HG02884 (cell line): ENCODE measurements at regions not wholly inside any gene's neighbourhood (a gene's known extent, or its start where the extent isn't known, plus 50 kb on each side); places are given as distances from the start of the nearest gene placed in this dataset.

ENCODE experiments used
- ATAC-seq: cut with Tn5 transposase; IDR thresholded peaks from one replicate; pipeline ENCODE4 v1.9.1; 2021; ENCODE audit warnings: mild to moderate bottlenecking, moderate library complexity; ENCODE audit not compliant: unreplicated experiment

GRCh38 chr10:36187380-36188079 is 545.4 kb upstream of the FZD8 start:
- ATAC-seq, result no peak

GRCh38 chr10:36185097-36185496 is 543.0 kb upstream of the FZD8 start:
- no peak for ATAC-seq

- ATAC-seq, result no peak
Observed at GRCh38 chr10:36183726-36184125, 541.6 kb upstream of the FZD8 start.

GRCh38 chr10:36183056-36183455 is 541.0 kb upstream of the FZD8 start:
- ATAC-seq, result no peak

- no peak for ATAC-seq
Observed at GRCh38 chr10:36182606-36183005, 540.5 kb upstream of the FZD8 start.

- no peak for ATAC-seq
Observed at GRCh38 chr10:36182179-36182566, 540.1 kb upstream of the FZD8 start.

- ATAC-seq, result no peak
Observed at GRCh38 chr10:36181426-36182178, 539.5 kb upstream of the FZD8 start.

GRCh38 chr10:36178616-36179015 is 536.5 kb upstream of the FZD8 start:
- no peak for ATAC-seq

GRCh38 chr10:36177071-36177470 is 535.0 kb upstream of the FZD8 start:
- no peak for ATAC-seq

GRCh38 chr10:36175954-36176353 is 533.9 kb upstream of the FZD8 start:
- no peak for ATAC-seq

- no peak for ATAC-seq
Observed at GRCh38 chr10:36173364-36173763, 531.3 kb upstream of the FZD8 start.

- ATAC-seq, result no peak
Observed at GRCh38 chr10:36171953-36172940, 530.2 kb upstream of the FZD8 start.

- no peak for ATAC-seq
Observed at GRCh38 chr10:36171556-36171952, 529.5 kb upstream of the FZD8 start.

GRCh38 chr10:36170943-36171501 is 528.9 kb upstream of the FZD8 start:
- no peak for ATAC-seq

GRCh38 chr10:36170142-36170719 is 528.1 kb upstream of the FZD8 start:
- no peak for ATAC-seq

- no peak for ATAC-seq
Observed at GRCh38 chr10:36168777-36169176, 526.7 kb upstream of the FZD8 start.

GRCh38 chr10:36164556-36165504 is 522.7 kb upstream of the FZD8 start:
- no peak for ATAC-seq

GRCh38 chr10:36163827-36164226 is 521.7 kb upstream of the FZD8 start:
- no peak for ATAC-seq

- ATAC-seq, result no peak
Observed at GRCh38 chr10:36157486-36157885, 515.4 kb upstream of the FZD8 start.

- no peak for ATAC-seq
Observed at GRCh38 chr10:36148207-36148606, 506.1 kb upstream of the FZD8 start.
